Prostate gland (tissue), 2 donors: ENCODE measurements at regions not wholly inside any gene's neighbourhood (a gene's known extent, or its start where the extent isn't known, plus 50 kb on each side); places are given as distances from the start of the nearest gene placed in this dataset.

Experiments used
- DNase-seq: peaks from one replicate; pipeline ENCODE4 v3.0.0-alpha.2; 2019; ENCODE audit warnings: low spot score
- H3K27ac ChIP-seq, 2 donors: fragments of 200-600 bp; sonication (generic); 2 replicates each; pipeline ENCODE4 v1.5.1; 2017 to 2019
- H3K27me3 ChIP-seq: fragments of 200-600 bp; sonication (generic); replicated peaks from 2 replicates; pipeline ENCODE4 v1.5.1; 2019; ENCODE audit not compliant: insufficient read depth
- H3K36me3 ChIP-seq, 2 donors: fragments of 200-600 bp; sonication (generic); 1 replicate in 1 of 2; 2 replicates in 1 of 2; pipeline versions ENCODE4 v1.5.1 to v1.8.1; 2017 to 2019
- H3K4me1 ChIP-seq: fragments of 200-600 bp; sonication (generic); replicated peaks from 2 replicates; pipeline ENCODE4 v1.5.1; 2019
- H3K4me3 ChIP-seq, 2 donors: fragments of 200-600 bp; sonication (generic); 2 replicates each; pipeline ENCODE4 v1.5.1; 2017 to 2019
- H3K9me3 ChIP-seq: fragments of 200-600 bp; sonication (generic); 2 replicates; pipeline ENCODE4 v1.5.1; 2017
- CTCF ChIP-seq, 4 experiments: fragments of 200-600 bp in 2 of 4; fragments of 450-650 bp in 2 of 4; sonication (generic) in 2 of 4; IDR thresholded peaks; 1 replicate in 3 of 4; 2 replicates in 1 of 4; pipeline ENCODE4 v1.5.1; 2016 to 2019; ENCODE audit warnings: antibody characterized with exemption in 4 of 4, mild to moderate bottlenecking in 2 of 4, moderate library complexity in 2 of 4
- POLR2A ChIP-seq: fragments of 450-650 bp; IDR thresholded peaks from one replicate; pipeline ENCODE4 v1.6.1; 2016; ENCODE audit warnings: antibody characterized with exemption, mild to moderate bottlenecking
- POLR2AphosphoS5 ChIP-seq: sonication (generic); formaldehyde crosslinking; IDR thresholded peaks from one replicate; pipeline ENCODE4 v1.6.1; 2017; ENCODE audit warnings: antibody characterized with exemption
- WGBS: methylation state at CpG from one replicate; pipeline ENCODE4 v1.1.5; 2018; 5-methylcytosine and 5-hydroxymethylcytosine counted together
- intact Hi-C: fragments of 100-400 bp; cut with DNase I; formaldehyde crosslinking; loops from one replicate; pipeline ENCODE4 v1.14.2; 2022

DNA sequence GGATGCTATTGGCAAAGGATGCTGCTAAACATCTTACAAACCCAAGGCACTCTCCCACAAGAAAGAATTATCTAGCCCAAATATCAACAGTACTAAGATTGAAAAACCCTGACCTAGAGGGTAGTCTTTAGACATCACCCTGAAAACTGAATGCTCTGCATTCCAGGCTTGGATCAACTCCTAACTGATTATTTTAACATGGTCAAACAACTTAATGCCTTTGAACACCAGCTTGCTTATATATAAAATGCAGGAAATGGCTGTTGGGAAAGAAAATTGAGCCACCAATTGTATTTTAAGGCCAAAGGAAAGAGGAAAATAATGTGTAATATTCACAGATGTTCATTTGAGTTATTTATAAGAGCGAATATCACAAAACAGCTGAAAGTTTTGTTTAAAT, 72.2 kb upstream of the C1orf87 start:
- Histone ChIP-seq H3K9me3 (no peaks in the 10 kb centered on the region), H3K4me3 (no peak overlapping the region), H3K27ac (no peak overlapping the region), H3K4me1 (no peaks in the 10 kb centered on the region), H3K27me3 (no peaks in the 10 kb centered on the region), H3K36me3 (no peaks in the 10 kb centered on the region)
- 70% methylated on average over 1 of the region's 1 CpG for WGBS
- no peak for TF ChIP-seq POLR2A
- DNase-seq = no peak
- intact Hi-C loops = no loop called here

- no peaks in the 10 kb centered on the region for H3K36me3 ChIP-seq
- no peak overlapping the region for H3K4me3 ChIP-seq
- intact Hi-C loops = no loop called here
- no peaks in the 10 kb centered on the region for H3K27me3 ChIP-seq
- no peaks in the 10 kb centered on the region for H3K9me3 ChIP-seq
- DNase-seq = no peak
- 96% methylated on average over 1 of the region's 1 CpG for WGBS
- H3K27ac ChIP-seq = no peak overlapping the region
- no peak for TF ChIP-seq POLR2A
- no peak for TF ChIP-seq CTCF (IDR thresholded peaks at IDR 0.05)
- TF ChIP-seq POLR2AphosphoS5 = no peak
- no peaks in the 10 kb centered on the region for H3K4me1 ChIP-seq
These were observed 68.2 kb upstream of the C1orf87 start for GRCh38 chr1:60141743-60142142.

DNA sequence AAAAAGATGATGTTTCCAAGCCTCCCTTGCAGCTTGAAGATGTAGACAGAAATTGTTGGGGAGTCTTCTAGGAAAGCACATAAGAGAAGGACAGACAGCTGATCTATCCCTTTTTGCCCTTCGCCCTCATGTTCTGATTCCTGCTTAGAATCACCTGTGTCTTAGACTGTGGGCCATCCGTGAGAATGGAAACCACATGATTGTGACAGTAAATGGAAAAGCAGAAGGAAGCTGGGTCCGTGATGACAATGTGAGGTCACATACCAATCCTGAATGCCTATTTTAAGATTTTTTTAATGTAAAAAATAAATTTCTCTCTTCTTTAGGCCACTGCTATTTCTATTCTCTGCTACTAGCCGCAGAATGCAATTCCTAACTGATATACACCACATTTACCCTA, 67.7 kb upstream of the C1orf87 start:
- WGBS = 92% methylated on average over 4 of the region's 4 CpGs
- no peaks in the 10 kb centered on the region for H3K27me3 ChIP-seq
- TF ChIP-seq CTCF (IDR thresholded peaks at IDR 0.05) (no peak), POLR2A (no peak), POLR2AphosphoS5 (no peak)
- H3K9me3 ChIP-seq = no peaks in the 10 kb centered on the region
- no peak for DNase-seq
- H3K4me3 ChIP-seq = no peak overlapping the region
- intact Hi-C loops = no loop called here
- no peak overlapping the region for H3K27ac ChIP-seq
- H3K4me1 ChIP-seq = no peaks in the 10 kb centered on the region
- H3K36me3 ChIP-seq = no peaks in the 10 kb centered on the region

DNA sequence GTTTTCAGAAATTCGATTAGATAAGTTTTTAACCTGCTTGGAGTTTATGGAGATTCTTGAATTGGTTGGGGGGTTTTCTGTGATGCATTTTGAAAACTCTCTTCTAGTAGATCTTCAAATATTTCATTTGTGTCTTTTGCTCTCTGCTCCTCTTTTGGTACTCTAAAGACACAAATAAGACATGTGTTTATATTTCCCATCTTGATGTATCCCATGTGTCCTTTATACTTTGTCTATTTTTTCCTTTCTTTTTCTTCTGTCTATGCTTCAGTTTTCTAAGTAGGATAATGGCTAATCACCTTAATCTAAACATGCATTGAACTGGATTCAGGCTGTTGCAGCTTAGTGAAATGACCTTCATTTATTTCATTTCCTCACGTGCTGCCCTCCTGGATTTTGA, 63.8 kb upstream of the C1orf87 start:
- TF ChIP-seq POLR2AphosphoS5 (no peak), POLR2A (no peak), CTCF (IDR thresholded peaks at IDR 0.05) (no peak)
- Histone ChIP-seq H3K27ac (no peak overlapping the region), H3K36me3 (no peaks in the 10 kb centered on the region), H3K4me3 (no peak overlapping the region), H3K9me3 (no peaks in the 10 kb centered on the region), H3K4me1 (no peaks in the 10 kb centered on the region), H3K27me3 (no peaks in the 10 kb centered on the region)
- intact Hi-C loops = no loop called here
- WGBS = 67% methylated on average over 2 of the region's 2 CpGs
- DNase-seq = no peak

DNA sequence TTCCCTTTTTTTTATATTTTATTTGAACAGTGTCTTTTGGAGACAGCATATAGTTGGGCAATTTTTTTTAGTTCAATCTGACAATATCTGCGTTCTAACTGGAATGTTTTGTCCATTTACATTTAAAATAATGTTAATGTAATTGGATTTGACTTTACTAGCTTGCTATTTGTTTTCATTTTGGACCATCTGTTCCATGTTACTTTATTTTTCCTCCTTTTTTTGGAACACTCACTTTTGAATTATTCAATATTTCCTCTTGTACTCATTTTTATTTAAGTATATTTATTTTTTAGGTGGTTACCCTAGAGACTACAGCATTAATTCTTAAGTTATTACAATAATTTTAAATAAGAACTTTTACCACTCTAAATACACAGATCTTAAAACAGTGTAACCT, 62.8 kb upstream of the C1orf87 start:
- H3K27ac ChIP-seq = no peak overlapping the region
- H3K9me3 ChIP-seq = no peaks in the 10 kb centered on the region
- H3K36me3 ChIP-seq = no peaks in the 10 kb centered on the region
- intact Hi-C loops = no loop called here
- H3K4me3 ChIP-seq = no peak overlapping the region
- TF ChIP-seq POLR2AphosphoS5 (no peak), POLR2A (no peak), CTCF (IDR thresholded peaks at IDR 0.05) (no peak)
- no peaks in the 10 kb centered on the region for H3K27me3 ChIP-seq
- 61% methylated on average over 1 of the region's 1 CpG for WGBS
- DNase-seq = no peak
- H3K4me1 ChIP-seq = no peaks in the 10 kb centered on the region

DNA sequence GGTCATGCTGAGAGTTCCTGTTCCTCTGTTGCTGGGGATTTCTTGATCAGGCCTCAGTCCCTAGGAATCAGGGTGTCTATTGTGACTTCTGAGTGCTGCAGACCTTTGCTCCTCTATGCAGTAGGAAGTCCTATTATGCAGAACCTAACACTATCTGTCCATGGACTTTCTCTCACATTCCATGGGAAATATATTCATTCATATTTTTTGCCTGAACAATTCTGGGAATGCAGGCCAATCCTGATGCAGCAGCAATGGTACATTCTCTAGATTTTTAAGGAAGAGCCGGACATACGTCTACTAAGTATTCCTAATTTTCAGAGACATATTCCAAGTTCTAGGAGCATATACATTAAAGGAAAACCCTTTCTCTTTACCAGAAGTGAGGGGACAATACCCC, 61.1 kb upstream of the C1orf87 start:
- DNase-seq = no peak
- Histone ChIP-seq H3K27me3 (no peaks in the 10 kb centered on the region), H3K36me3 (no peaks in the 10 kb centered on the region), H3K4me1 (no peaks in the 10 kb centered on the region), H3K9me3 (no peaks in the 10 kb centered on the region), H3K4me3 (no peak overlapping the region), H3K27ac (no peak overlapping the region)
- intact Hi-C loops = no loop called here
- TF ChIP-seq CTCF (IDR thresholded peaks at IDR 0.05) = no peak
- TF ChIP-seq POLR2AphosphoS5 = no peak
- no peak for TF ChIP-seq POLR2A
- WGBS = 94% methylated on average over 2 of the region's 2 CpGs
